GM12864 (cell line): ENCODE measurements at regions not wholly inside any gene's neighbourhood (a gene's known extent, or its start where the extent isn't known, plus 50 kb on each side); places are given as distances from the start of the nearest gene placed in this dataset.

ENCODE experiments used
- DNase-seq: peaks from one replicate; pipeline ENCODE4 v3.0.0-alpha.2; 2011; ENCODE audit warnings: low read depth
- H3K4me3 ChIP-seq: 2 replicates; pipeline ENCODE4 v1.5.1; 2011; ENCODE audit warnings: mild to moderate bottlenecking, low read depth, low read length, control low read depth
- TF ChIP-seq, protein P1 (sequence below): IDR thresholded peaks from 2 replicates; pipeline ENCODE4 v1.5.1; 2011; ENCODE audit warnings: low read depth, mild to moderate bottlenecking, moderate library complexity, low read length, control low read depth, inconsistent platforms; ENCODE audit errors: missing control alignments

DNA sequence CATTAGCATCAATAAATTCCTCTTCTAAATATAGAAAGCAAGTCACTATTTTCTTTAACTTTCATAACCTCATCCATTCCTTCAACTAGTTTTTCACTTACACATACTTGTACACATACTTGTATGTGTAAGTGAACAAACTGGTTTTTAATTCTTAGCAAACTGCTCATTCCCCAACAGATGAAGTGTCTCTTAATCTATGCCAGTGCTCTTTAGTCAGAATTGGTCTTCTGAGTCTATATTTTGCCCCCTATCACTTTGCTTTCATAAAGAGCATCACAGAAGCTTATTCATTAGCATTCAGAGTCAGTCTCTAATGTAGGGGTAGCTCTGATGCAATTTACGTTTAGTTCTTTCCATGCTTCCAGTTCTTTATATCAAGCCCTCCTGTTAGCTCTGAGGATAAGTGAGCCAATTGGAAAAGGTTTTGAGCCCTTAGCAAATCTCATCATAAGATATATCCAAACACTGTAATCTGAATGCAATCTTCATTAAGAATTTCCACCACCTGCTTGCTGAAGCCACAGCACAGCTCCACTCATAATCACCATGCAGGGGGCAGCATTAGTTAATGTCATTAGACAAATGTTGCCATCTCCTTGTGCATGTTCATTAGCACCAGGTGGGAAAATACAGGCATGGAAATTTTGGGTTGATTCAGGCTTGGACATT lies 178.5 kb upstream of the SLC24A2 start:
- DNase-seq = no peak

DNA sequence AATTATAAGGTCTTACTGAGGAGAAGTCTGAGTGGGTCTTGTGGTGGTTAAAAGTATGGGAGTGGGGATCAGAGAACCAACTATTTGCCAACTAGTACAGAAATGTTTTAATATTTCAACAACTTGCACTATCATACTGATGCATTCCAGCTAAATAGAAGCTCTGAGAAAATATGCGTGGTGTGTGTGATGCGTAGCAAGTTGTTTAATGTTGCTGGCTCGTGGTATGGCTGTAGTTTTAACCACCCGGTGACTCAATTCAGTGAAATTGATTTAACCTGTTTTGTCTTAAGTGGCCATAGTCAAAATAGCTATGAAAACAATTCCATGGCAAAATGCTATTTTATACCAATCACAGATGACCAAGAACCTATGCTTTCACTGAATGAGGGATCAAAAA lies 176.5 kb upstream of the SLC24A2 start:
- no peak for DNase-seq
- H3K4me3 ChIP-seq = no peak overlapping the region
- TF ChIP-seq, protein P1, sequence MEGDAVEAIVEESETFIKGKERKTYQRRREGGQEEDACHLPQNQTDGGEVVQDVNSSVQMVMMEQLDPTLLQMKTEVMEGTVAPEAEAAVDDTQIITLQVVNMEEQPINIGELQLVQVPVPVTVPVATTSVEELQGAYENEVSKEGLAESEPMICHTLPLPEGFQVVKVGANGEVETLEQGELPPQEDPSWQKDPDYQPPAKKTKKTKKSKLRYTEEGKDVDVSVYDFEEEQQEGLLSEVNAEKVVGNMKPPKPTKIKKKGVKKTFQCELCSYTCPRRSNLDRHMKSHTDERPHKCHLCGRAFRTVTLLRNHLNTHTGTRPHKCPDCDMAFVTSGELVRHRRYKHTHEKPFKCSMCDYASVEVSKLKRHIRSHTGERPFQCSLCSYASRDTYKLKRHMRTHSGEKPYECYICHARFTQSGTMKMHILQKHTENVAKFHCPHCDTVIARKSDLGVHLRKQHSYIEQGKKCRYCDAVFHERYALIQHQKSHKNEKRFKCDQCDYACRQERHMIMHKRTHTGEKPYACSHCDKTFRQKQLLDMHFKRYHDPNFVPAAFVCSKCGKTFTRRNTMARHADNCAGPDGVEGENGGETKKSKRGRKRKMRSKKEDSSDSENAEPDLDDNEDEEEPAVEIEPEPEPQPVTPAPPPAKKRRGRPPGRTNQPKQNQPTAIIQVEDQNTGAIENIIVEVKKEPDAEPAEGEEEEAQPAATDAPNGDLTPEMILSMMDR = no peak

More for the DNA sequence above, 178.5 kb upstream of the SLC24A2 start:
- TF ChIP-seq, protein P1 = no peak
- H3K4me3 ChIP-seq = no peak overlapping the region

DNA sequence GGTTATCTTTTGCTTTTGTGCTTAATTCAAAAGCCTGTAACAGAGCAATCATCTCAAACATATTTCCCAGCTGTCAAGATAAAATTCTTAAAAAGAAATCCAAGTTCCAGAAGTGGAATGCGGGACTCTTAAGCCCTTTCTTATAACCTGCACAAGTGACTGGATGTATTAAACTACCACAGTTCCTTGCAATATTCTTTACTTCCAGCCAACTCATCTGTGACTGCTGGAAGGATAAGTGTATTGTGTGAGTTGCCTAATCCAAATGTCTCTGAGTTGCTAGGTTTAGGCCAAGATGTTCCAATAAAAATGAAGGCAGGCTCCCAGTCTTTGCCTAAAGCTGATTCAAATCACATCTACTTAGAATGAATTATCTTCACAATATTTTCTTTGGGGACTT lies 159.2 kb upstream of the SLC24A2 start:
- no peak for DNase-seq
- TF ChIP-seq, protein P1 = no peak
- H3K4me3 ChIP-seq = no peak overlapping the region

DNA sequence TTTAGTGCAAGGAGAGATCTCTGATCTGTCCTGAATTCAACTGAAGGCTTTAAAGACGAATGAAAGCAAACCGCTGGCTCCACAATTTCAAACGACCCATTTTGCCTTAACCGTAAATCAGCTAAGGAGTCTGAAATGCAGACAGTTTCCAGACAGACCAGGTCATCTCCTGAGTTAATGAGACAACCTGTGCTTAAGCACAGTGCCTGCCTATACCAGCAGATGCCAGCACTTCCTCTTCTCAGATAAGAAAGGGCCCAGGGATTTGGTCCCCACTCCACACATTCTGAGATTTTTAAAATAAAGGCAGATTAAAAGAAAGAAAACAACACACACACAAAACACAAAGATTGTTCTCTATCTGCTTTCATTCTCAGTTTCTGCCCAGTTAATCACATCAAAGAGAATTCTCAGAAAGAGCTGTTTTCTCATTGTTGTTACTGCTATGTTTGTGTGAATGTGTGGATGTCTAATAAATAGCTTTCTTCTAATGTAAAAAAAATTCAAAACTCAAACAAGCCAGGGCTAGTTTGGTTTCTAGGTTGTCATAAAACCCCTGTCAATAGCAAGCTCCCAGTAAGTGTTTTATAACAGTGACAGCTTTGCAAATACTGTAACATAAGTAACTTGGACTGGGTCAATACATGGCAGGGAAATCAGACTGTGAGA lies 157.7 kb upstream of the SLC24A2 start:
- no peak overlapping the region for H3K4me3 ChIP-seq
- TF ChIP-seq, protein P1 = peak; percentile 39
- DNase-seq = no peak

DNA sequence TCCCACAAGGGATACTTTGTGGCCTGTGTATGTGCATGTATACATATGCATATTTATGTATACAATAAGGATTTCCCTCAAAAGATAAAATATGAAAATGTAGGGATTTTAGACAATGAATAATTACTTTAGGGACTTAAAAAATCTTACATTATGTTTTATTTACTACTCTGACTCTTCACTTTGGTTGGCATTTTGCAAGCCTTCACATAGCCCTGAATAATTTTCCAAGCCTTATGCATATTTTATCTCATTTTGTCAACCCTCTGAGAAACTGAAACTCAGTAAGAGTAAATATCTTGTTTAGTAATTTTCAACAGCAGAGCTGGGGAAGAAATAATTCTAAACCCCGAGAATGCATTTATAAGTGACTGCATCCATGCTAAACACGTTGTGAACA lies 153.0 kb upstream of the SLC24A2 start:
- TF ChIP-seq, protein P1 = no peak
- H3K4me3 ChIP-seq = no peak overlapping the region
- no peak for DNase-seq

DNA sequence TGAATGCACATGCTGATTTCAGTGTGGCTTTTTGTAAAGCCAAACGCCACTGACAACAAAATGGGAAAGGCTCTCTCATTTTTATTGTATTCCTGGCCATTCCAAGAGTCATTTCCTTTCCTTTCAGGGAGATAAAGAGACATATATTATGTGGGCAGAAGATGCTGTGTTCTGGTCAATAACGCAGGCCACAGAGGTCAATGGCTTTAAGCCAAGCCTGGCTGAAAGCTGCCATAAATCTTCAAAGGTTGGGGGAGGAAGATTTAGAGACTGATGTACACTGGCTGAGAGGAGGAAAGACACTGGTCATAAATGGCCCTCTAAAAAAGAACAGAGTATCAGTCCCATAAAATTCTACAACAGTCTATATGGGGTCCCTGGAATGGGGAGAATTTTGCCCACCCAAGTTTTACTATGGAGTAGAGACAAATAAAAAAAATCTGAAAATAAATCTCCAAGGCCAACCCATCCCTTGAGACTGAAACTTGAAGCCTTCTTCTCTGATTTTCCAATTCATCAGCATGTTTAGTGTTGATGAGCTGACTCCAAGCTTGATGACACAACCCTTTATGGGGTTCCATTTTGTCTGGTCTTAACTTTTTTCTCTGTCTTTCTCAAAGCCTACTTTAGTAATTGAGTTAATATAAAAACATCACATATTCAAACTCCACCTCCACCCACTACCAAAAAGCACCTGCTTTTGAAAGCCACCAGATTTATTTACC lies 152.1 kb upstream of the SLC24A2 start:
- TF ChIP-seq, protein P1 = no peak
- no peak overlapping the region for H3K4me3 ChIP-seq
- no peak for DNase-seq
